ENCODE measurements at regions not wholly inside any gene's neighbourhood (a gene's known extent, or its start where the extent isn't known, plus 50 kb on each side); places are given as distances from the start of the nearest gene placed in this dataset.

DNA sequence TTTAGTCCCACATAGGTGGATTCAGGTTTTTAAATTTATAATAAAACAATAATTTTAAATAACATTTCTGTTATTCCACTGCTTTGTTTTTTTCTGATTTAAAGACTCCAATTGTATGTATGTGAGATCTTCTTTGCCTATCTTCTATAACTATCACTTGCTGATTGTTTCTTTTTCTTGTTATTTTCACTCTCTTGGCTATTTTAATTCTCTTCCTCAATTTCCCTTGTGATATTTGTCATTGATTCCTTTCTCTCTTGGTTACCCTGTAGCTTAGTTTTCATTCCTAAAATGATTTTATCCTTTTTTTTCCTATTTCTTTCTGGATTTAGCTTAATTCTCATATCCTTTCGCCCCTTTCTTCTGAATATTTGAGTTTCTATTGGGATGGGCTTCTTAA is 227.3 kb upstream of the TENT5A start:
- Mint-ChIP-seq H3K4me1 (ENCODE audit: low read depth) (peaks cover 60% of the 10 kb centered on the region), H3K9me3 (peaks cover 4% of the 10 kb centered on the region; the same call in 1 of the 2 replicates), H3K27me3 (ENCODE audit: insufficient read depth) (no peaks in the 10 kb centered on the region), H3K4me3 (no peak overlapping the region), H3K36me3 (ENCODE audit: low read depth) (0 out of 2 replicates have a peak, but pooled peaks cover 5% of the 10 kb centered on the region), H3K27ac (no peak overlapping the region)
- no peak for DNase-seq
- TF ChIP-seq, protein P1, sequence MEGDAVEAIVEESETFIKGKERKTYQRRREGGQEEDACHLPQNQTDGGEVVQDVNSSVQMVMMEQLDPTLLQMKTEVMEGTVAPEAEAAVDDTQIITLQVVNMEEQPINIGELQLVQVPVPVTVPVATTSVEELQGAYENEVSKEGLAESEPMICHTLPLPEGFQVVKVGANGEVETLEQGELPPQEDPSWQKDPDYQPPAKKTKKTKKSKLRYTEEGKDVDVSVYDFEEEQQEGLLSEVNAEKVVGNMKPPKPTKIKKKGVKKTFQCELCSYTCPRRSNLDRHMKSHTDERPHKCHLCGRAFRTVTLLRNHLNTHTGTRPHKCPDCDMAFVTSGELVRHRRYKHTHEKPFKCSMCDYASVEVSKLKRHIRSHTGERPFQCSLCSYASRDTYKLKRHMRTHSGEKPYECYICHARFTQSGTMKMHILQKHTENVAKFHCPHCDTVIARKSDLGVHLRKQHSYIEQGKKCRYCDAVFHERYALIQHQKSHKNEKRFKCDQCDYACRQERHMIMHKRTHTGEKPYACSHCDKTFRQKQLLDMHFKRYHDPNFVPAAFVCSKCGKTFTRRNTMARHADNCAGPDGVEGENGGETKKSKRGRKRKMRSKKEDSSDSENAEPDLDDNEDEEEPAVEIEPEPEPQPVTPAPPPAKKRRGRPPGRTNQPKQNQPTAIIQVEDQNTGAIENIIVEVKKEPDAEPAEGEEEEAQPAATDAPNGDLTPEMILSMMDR (IDR thresholded peaks at IDR 0.05): no peak

DNA sequence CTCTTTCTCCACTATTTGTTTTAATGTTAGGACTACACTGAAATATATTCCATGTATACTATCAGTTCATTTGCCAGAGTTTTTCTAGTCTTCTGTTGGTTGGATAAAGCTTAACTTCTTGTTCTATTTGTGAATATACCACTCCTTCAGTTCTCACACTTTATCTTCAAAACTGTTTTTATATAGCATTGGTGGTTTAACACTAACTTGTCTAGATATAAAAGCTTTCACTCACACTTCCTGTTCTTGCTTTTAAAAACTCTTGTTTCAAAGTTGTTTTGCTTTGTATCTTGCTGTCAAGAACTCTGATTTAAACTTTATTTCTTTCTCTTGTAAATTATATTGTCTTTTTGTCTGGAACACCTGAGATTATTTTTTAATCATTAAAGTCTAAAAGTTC is 226.8 kb upstream of the TENT5A start:
- Mint-ChIP-seq H3K9me3 (peaks cover 9% of the 10 kb centered on the region; the same call in 1 of the 2 replicates), H3K36me3 (ENCODE audit: low read depth) (0 out of 2 replicates have a peak, but pooled peaks cover 5% of the 10 kb centered on the region), H3K4me3 (no peak overlapping the region), H3K27me3 (ENCODE audit: insufficient read depth) (no peaks in the 10 kb centered on the region), H3K27ac (no peak overlapping the region), H3K4me1 (ENCODE audit: low read depth) (peaks cover 58% of the 10 kb centered on the region)
- TF ChIP-seq, protein P1 (IDR thresholded peaks at IDR 0.05): no peak
- DNase-seq: no peak

DNA sequence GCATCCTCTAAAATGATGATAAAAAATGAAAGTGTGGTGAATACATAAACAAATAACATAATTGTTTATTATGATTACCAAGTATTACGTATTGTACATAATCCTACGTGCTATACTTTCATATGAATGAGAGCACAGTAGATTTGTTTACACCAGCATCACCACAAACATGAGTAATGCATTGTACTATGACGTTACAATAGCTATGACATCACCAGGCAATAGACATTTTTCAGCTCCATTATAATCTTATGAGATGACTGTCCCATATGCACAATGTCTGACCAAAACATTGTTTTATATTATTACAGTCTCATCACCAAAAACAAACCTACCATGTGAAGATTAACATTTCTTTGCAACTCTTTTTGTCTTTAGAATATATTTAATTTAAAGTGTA is 225.7 kb upstream of the TENT5A start:
- Mint-ChIP-seq H3K27me3 (ENCODE audit: insufficient read depth) (no peaks in the 10 kb centered on the region), H3K9me3 (peaks cover 9% of the 10 kb centered on the region; the same call in 1 of the 2 replicates), H3K4me3 (no peak overlapping the region), H3K4me1 (ENCODE audit: low read depth) (peaks cover 57% of the 10 kb centered on the region), H3K36me3 (ENCODE audit: low read depth) (peaks cover 12% of the 10 kb centered on the region; the same call in 1 of the 2 replicates), H3K27ac (no peak overlapping the region)
- TF ChIP-seq, protein P1 (IDR thresholded peaks at IDR 0.05): no peak
- no peak for DNase-seq

DNA sequence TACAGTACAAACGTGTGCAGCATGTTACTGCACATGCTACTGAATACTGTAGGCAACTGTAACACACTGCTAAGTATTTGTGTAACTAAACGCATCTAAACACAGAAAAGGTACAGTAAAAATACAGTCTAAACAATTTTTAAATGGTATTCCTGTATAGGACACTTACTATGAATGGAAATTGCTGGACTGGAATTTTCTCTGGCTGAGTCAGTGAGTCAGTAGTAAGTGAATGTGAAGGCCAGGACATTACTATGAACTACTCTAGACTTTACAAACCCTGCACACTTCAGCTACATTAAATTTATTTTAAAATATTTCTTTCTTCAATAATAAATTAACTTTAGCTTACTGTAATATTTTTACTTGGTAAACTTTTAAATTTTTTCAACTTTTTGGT is 225.0 kb upstream of the TENT5A start:
- TF ChIP-seq, protein P1 (IDR thresholded peaks at IDR 0.05): no peak
- H3K4me3 Mint-ChIP-seq: no peak overlapping the region
- H3K9me3 Mint-ChIP-seq: peaks cover 16% of the 10 kb centered on the region; the same call in 1 of the 2 replicates
- peaks cover 50% of the 10 kb centered on the region for H3K4me1 Mint-ChIP-seq (ENCODE audit: low read depth)
- no peak overlapping the region for H3K27ac Mint-ChIP-seq
- H3K36me3 Mint-ChIP-seq (ENCODE audit: low read depth): peaks cover 19% of the 10 kb centered on the region
- no peaks in the 10 kb centered on the region for H3K27me3 Mint-ChIP-seq (ENCODE audit: insufficient read depth)
- DNase-seq: peak; percentile 51

DNA sequence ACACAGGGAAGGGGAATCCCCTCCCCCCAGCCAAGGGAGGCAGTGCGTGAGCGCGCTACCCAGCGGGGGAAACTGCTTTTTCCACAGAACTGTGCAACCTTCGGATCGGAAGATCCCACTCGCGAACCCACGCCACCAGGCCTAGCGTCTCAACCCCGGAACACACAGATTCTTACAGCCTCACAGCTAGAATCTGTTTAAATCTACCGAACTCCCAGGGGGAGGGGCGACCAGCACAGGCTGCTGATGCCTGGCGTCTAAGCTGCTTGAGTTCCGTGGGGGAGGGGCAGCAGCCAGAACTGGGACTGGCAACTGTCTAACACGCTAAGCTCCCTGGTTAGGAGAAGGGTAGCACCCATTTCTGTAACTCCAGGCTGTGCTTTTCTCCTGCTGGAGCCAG is 217.3 kb upstream of the TENT5A start:
- no peak for DNase-seq
- Mint-ChIP-seq H3K36me3 (ENCODE audit: low read depth) (peaks cover 30% of the 10 kb centered on the region), H3K9me3 (peaks cover 18% of the 10 kb centered on the region), H3K4me3 (no peak overlapping the region), H3K4me1 (ENCODE audit: low read depth) (no peaks in the 10 kb centered on the region; the same call in 1 of the 2 replicates), H3K27me3 (ENCODE audit: insufficient read depth) (no peaks in the 10 kb centered on the region), H3K27ac (no peak overlapping the region)
- TF ChIP-seq, protein P1 (IDR thresholded peaks at IDR 0.05): no peak

DNA sequence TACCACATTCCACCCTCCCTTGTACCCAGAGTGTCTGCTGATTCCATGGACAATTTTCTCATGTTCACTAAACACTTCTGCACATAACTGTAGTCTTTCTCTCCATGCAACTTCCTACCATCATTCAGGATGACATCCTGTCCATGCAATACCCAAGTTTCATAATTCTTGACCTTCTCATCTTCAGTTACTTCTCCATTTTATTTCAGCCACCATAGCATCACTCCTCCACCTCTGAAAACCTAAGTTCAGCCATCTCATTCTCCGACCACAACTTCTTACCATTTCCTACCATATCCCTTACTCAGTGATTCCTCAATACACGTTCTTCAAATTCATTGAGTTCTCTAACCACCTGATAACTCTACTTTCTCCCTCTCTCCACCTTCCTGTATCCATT is 216.5 kb upstream of the TENT5A start:
- H3K27me3 Mint-ChIP-seq (ENCODE audit: insufficient read depth): no peaks in the 10 kb centered on the region
- no peak for DNase-seq
- H3K36me3 Mint-ChIP-seq (ENCODE audit: low read depth): peaks cover 30% of the 10 kb centered on the region
- no peaks in the 10 kb centered on the region; the same call in 1 of the 2 replicates for H3K4me1 Mint-ChIP-seq (ENCODE audit: low read depth)
- no peak overlapping the region for H3K27ac Mint-ChIP-seq
- H3K4me3 Mint-ChIP-seq: no peak overlapping the region
- TF ChIP-seq, protein P1 (IDR thresholded peaks at IDR 0.05): no peak
- H3K9me3 Mint-ChIP-seq: peaks cover 13% of the 10 kb centered on the region
